ENCODE measurements at regions not wholly inside any gene's neighbourhood (a gene's known extent, or its start where the extent isn't known, plus 50 kb on each side); places are given as distances from the start of the nearest gene placed in this dataset.
"Not testable (repeated sequence)": the region's sequence is repeated elsewhere in the genome, so short reads cannot be mapped to it uniquely, and the experiment has no call there.

GRCh38 chr11:112345706-112346105 is 85.0 kb upstream of the PLET1 start:
- Mint-ChIP-seq H3K27ac (no peak overlapping the region), H3K36me3 (ENCODE audit: low read depth) (no peaks in the 10 kb centered on the region), H3K27me3 (no peaks in the 10 kb centered on the region), H3K4me1 (ENCODE audit: low read depth) (peaks cover 3% of the 10 kb centered on the region), H3K9me3 (no peaks in the 10 kb centered on the region), H3K4me3 (no peak overlapping the region)
- TF ChIP-seq CTCF (IDR thresholded peaks at IDR 0.05) = no peak
- CTCF ChIA-PET = interaction anchor here (1.0 to 1.2 kb wide), 2 partner anchors 11 to 242 kb away, joined by 3 read pairs; no protein-coding TSS in a partner anchor
- intact Hi-C loops (cut with micrococcal nuclease) = no loop called here
- DNase-seq = no peak
- POLR2A ChIA-PET = interaction anchor here (0.6 to 1.0 kb wide), 2 partner anchors 36 to 85 kb away, joined by 3 to 4 read pairs; no protein-coding TSS in a partner anchor
- ATAC-seq = no peak

- Mint-ChIP-seq H3K4me3 (no peak overlapping the region), H3K27me3 (no peaks in the 10 kb centered on the region), H3K9me3 (no peaks in the 10 kb centered on the region), H3K36me3 (ENCODE audit: low read depth) (no peaks in the 10 kb centered on the region), H3K4me1 (ENCODE audit: low read depth) (peaks cover 3% of the 10 kb centered on the region), H3K27ac (no peak overlapping the region)
- intact Hi-C loops (cut with micrococcal nuclease) = no loop called here
- TF ChIP-seq CTCF (IDR thresholded peaks at IDR 0.05) = no peak
- no peak for ATAC-seq
- ChIA-PET CTCF (interaction anchor here (1.2 kb wide), 1 partner anchor 12 kb away, joined by 3 read pairs; no protein-coding TSS in a partner anchor), POLR2A (interaction anchor here (0.7 to 1.0 kb wide), 2 partner anchors 9 to 36 kb away, joined by 3 to 4 read pairs; no protein-coding TSS in a partner anchor)
- no peak for DNase-seq
Measured at GRCh38 chr11:112346586-112346985, 85.9 kb upstream of the PLET1 start.

GRCh38 chr11:112348480-112349029 is 87.9 kb upstream of the PLET1 start:
- Mint-ChIP-seq H3K4me3 (no peak overlapping the region), H3K27ac (no peak overlapping the region), H3K36me3 (ENCODE audit: low read depth) (no peaks in the 10 kb centered on the region), H3K27me3 (no peaks in the 10 kb centered on the region), H3K4me1 (ENCODE audit: low read depth) (peaks cover 3% of the 10 kb centered on the region), H3K9me3 (no peaks in the 10 kb centered on the region)
- ATAC-seq (peak; percentile 37), DNase-seq (peak; percentile 2)
- intact Hi-C loops (cut with micrococcal nuclease) = no loop called here
- ChIA-PET POLR2A (no interaction called here), CTCF (interaction anchor here (0.6 kb wide), 1 partner anchor 130 kb away, joined by 3 read pairs; no protein-coding TSS in a partner anchor)
- no peak for TF ChIP-seq CTCF (IDR thresholded peaks at IDR 0.05)

GRCh38 chr11:112351423-112351822 is 90.8 kb upstream of the PLET1 start:
- intact Hi-C loops (cut with micrococcal nuclease); ATAC-seq; H3K27me3 Mint-ChIP-seq; H3K9me3 Mint-ChIP-seq; H3K27ac Mint-ChIP-seq; POLR2A ChIA-PET; H3K4me1 Mint-ChIP-seq (ENCODE audit: low read depth); DNase-seq; H3K4me3 Mint-ChIP-seq; CTCF ChIA-PET; H3K36me3 Mint-ChIP-seq (ENCODE audit: low read depth): not testable (repeated sequence)

GRCh38 chr11:112352907-112353306 is 92.2 kb upstream of the PLET1 start:
- ChIA-PET CTCF (no interaction called here), POLR2A (no interaction called here)
- TF ChIP-seq CTCF (IDR thresholded peaks at IDR 0.05) = no peak
- intact Hi-C loops (cut with micrococcal nuclease) = no loop called here
- Mint-ChIP-seq H3K27me3 (no peaks in the 10 kb centered on the region), H3K4me1 (ENCODE audit: low read depth) (peaks cover 3% of the 10 kb centered on the region), H3K9me3 (no peaks in the 10 kb centered on the region), H3K27ac (no peak overlapping the region), H3K36me3 (ENCODE audit: low read depth) (no peaks in the 10 kb centered on the region), H3K4me3 (no peak overlapping the region)
- ATAC-seq = no peak
- no peak for DNase-seq

All from activated CD8-positive, alpha-beta T cell treated with anti-CD3 and anti-CD28 coated beads for 36 hours (primary cell).